Mesendoderm (in vitro differentiated cells): ENCODE measurements at regions not wholly inside any gene's neighbourhood (a gene's known extent, or its start where the extent isn't known, plus 50 kb on each side); places are given as distances from the start of the nearest gene placed in this dataset.

Experiments
- DNase-seq: peaks from one replicate; pipeline ENCODE4 v3.0.0; 2013
- H2AK5ac ChIP-seq: 2 replicates; pipeline ENCODE4 v1.6.1; 2013; ENCODE audit warnings: low read length, inconsistent platforms
- H2BK120ac ChIP-seq: 2 replicates; pipeline ENCODE4 v1.6.1; 2013; ENCODE audit warnings: low read depth, mild to moderate bottlenecking, low read length, moderate library complexity, mixed read lengths
- H2BK15ac ChIP-seq: replicated peaks from 2 replicates; pipeline ENCODE4 v1.6.1; 2013; ENCODE audit warnings: low read depth, mild to moderate bottlenecking, moderate library complexity
- H2BK5ac ChIP-seq: 2 replicates; pipeline ENCODE4 v1.6.1; 2013; ENCODE audit warnings: low read length, inconsistent platforms
- H3K18ac ChIP-seq: 2 replicates; pipeline ENCODE4 v1.6.1; 2013; ENCODE audit warnings: mild to moderate bottlenecking, low read length, mixed read lengths
- H3K23ac ChIP-seq: one replicate; pipeline ENCODE4 v1.6.1; 2013; ENCODE audit warnings: low read length
- H3K27ac ChIP-seq: 2 replicates; pipeline ENCODE4 v1.5.1; 2013; ENCODE audit warnings: low read depth, mild to moderate bottlenecking, inconsistent platforms, low read length, moderate library complexity
- H3K27me3 ChIP-seq: 2 replicates; pipeline ENCODE4 v1.6.1; 2013; ENCODE audit warnings: low read length, control low read depth, mild to moderate bottlenecking, inconsistent platforms; ENCODE audit not compliant: insufficient read depth, poor library complexity
- H3K36me3 ChIP-seq: 2 replicates; pipeline ENCODE4 v1.6.1; 2013; ENCODE audit warnings: low read length, inconsistent platforms; ENCODE audit not compliant: control insufficient read depth, insufficient read depth
- H3K4ac ChIP-seq: one replicate; pipeline ENCODE4 v1.6.1; 2013; ENCODE audit warnings: low read depth, mild to moderate bottlenecking, low read length, moderate library complexity
- H3K4me1 ChIP-seq: 2 replicates; pipeline ENCODE4 v1.6.1; 2013; ENCODE audit warnings: low read depth, low read length, inconsistent platforms; ENCODE audit not compliant: control insufficient read depth
- H3K4me2 ChIP-seq: 2 replicates; pipeline ENCODE4 v1.6.1; 2013; ENCODE audit warnings: low read length
- H3K4me3 ChIP-seq: 2 replicates; pipeline ENCODE4 v1.5.1; 2013; ENCODE audit warnings: mild to moderate bottlenecking, low read length
- H3K56ac ChIP-seq: one replicate; pipeline ENCODE4 v1.6.1; 2013; ENCODE audit warnings: low read length
- H3K79me1 ChIP-seq: 2 replicates; pipeline ENCODE4 v1.6.1; 2013; ENCODE audit warnings: low read length, inconsistent platforms
- H3K79me2 ChIP-seq: 2 replicates; pipeline ENCODE4 v1.6.1; 2013; ENCODE audit warnings: mild to moderate bottlenecking, low read length; ENCODE audit not compliant: control insufficient read depth, insufficient read depth
- H3K9ac ChIP-seq: 2 replicates; pipeline ENCODE4 v1.6.1; 2013; ENCODE audit warnings: low read length, inconsistent platforms
- H4K5ac ChIP-seq: one replicate; pipeline ENCODE4 v1.6.1; 2013; ENCODE audit warnings: low read length
- H4K8ac ChIP-seq: one replicate; pipeline ENCODE4 v1.6.1; 2013; ENCODE audit warnings: low read depth, mild to moderate bottlenecking, control low read depth, low read length, moderate library complexity
- WGBS: extraction: QIAGEN DNeasy Blood & Tissue Kit; methylation state at CpG from one replicate; pipeline ENCODE4 v1.1.7; 2013; ENCODE audit warnings: low lambda C conversion rate, missing lambda C conversion rate; ENCODE audit not compliant: insufficient coverage; ENCODE audit errors: extremely low coverage; 5-methylcytosine and 5-hydroxymethylcytosine counted together

- Histone ChIP-seq H3K4me2 (no peak overlapping the region), H2BK15ac (no peak overlapping the region), H2BK120ac (no peak overlapping the region), H3K9ac (no peak overlapping the region), H3K4me3 (no peak overlapping the region), H3K27me3 (no peaks in the 10 kb centered on the region), H3K4ac (no peak overlapping the region), H2BK5ac (no peak overlapping the region), H3K79me2 (no peaks in the 10 kb centered on the region), H3K4me1 (no peaks in the 10 kb centered on the region), H2AK5ac (no peak overlapping the region), H3K18ac (no peak overlapping the region), H4K5ac (no peak overlapping the region), H3K56ac (no peak overlapping the region), H3K36me3 (no peaks in the 10 kb centered on the region), H3K27ac (no peak overlapping the region), H3K79me1 (no peaks in the 10 kb centered on the region), H3K23ac (no peak overlapping the region), H4K8ac (no peak overlapping the region)
- no CpG with 5 or more reads among the region's 2 CpGs for WGBS
- no peak for DNase-seq
Measured at GRCh38 chr13:91166714-91167511, 180.6 kb upstream of the MIR17HG start.

GRCh38 chr13:91167706-91168385 is 179.6 kb upstream of the MIR17HG start:
- WGBS, result no CpG with 5 or more reads among the region's 4 CpGs
- H3K36me3 ChIP-seq, result no peaks in the 10 kb centered on the region

GRCh38 chr13:91168386-91168711 is 179.1 kb upstream of the MIR17HG start:
- Histone ChIP-seq H3K36me3 (no peaks in the 10 kb centered on the region), H2BK120ac (no peak overlapping the region), H3K79me2 (no peaks in the 10 kb centered on the region), H3K9ac (no peak overlapping the region), H3K4me1 (no peaks in the 10 kb centered on the region), H3K4ac (no peak overlapping the region), H4K5ac (no peak overlapping the region), H3K18ac (no peak overlapping the region), H3K4me3 (no peak overlapping the region), H3K56ac (no peak overlapping the region), H2BK5ac (no peak overlapping the region), H3K23ac (no peak overlapping the region), H3K27ac (no peak overlapping the region), H3K4me2 (no peak overlapping the region), H3K79me1 (no peaks in the 10 kb centered on the region), H3K27me3 (no peaks in the 10 kb centered on the region), H2BK15ac (no peak overlapping the region), H4K8ac (no peak overlapping the region), H2AK5ac (no peak overlapping the region)
- WGBS, result no CpG with 5 or more reads among the region's 4 CpGs
- DNase-seq, result no peak

More at GRCh38 chr13:91167706-91168385, 179.6 kb upstream of the MIR17HG start:
- Histone ChIP-seq H3K27me3 (no peaks in the 10 kb centered on the region), H3K23ac (no peak overlapping the region), H3K56ac (no peak overlapping the region), H3K27ac (no peak overlapping the region), H3K79me1 (no peaks in the 10 kb centered on the region), H3K79me2 (no peaks in the 10 kb centered on the region), H4K8ac (no peak overlapping the region), H2AK5ac (no peak overlapping the region), H2BK15ac (no peak overlapping the region), H3K4me2 (no peak overlapping the region), H3K4ac (no peak overlapping the region), H2BK120ac (no peak overlapping the region), H2BK5ac (no peak overlapping the region), H4K5ac (no peak overlapping the region), H3K9ac (no peak overlapping the region), H3K4me3 (no peak overlapping the region), H3K4me1 (no peaks in the 10 kb centered on the region), H3K18ac (no peak overlapping the region)
- no peak for DNase-seq

GRCh38 chr13:91169321-91170050 is 178.0 kb upstream of the MIR17HG start:
- H3K27me3 ChIP-seq, result no peaks in the 10 kb centered on the region
- H3K18ac ChIP-seq, result no peak overlapping the region
- no peak overlapping the region for H4K8ac ChIP-seq
- WGBS, result no CpG with 5 or more reads among the region's 5 CpGs
- no peaks in the 10 kb centered on the region for H3K4me1 ChIP-seq
- no peak overlapping the region for H2AK5ac ChIP-seq
- H2BK5ac ChIP-seq, result no peak overlapping the region
- no peak overlapping the region for H3K4ac ChIP-seq
- H3K36me3 ChIP-seq, result no peaks in the 10 kb centered on the region
- H3K4me3 ChIP-seq, result no peak overlapping the region
- no peaks in the 10 kb centered on the region for H3K79me2 ChIP-seq
- H4K5ac ChIP-seq, result no peak overlapping the region
- H2BK120ac ChIP-seq, result no peak overlapping the region
- H3K56ac ChIP-seq, result no peak overlapping the region
- no peak overlapping the region for H2BK15ac ChIP-seq
- no peak overlapping the region for H3K4me2 ChIP-seq
- no peaks in the 10 kb centered on the region for H3K79me1 ChIP-seq
- no peak overlapping the region for H3K9ac ChIP-seq
- H3K27ac ChIP-seq, result no peak overlapping the region
- H3K23ac ChIP-seq, result no peak overlapping the region
- DNase-seq, result no peak

GRCh38 chr13:91172160-91172559 is 175.3 kb upstream of the MIR17HG start:
- Histone ChIP-seq H2BK5ac (no peak overlapping the region), H2BK120ac (no peak overlapping the region), H3K4me1 (no peaks in the 10 kb centered on the region), H3K79me1 (no peaks in the 10 kb centered on the region), H4K5ac (no peak overlapping the region), H4K8ac (no peak overlapping the region), H2AK5ac (no peak overlapping the region), H3K27ac (no peak overlapping the region), H3K79me2 (no peaks in the 10 kb centered on the region), H3K4me2 (no peak overlapping the region), H3K23ac (no peak overlapping the region), H3K18ac (no peak overlapping the region), H3K56ac (no peak overlapping the region), H2BK15ac (no peak overlapping the region), H3K4me3 (no peak overlapping the region), H3K36me3 (no peaks in the 10 kb centered on the region), H3K9ac (no peak overlapping the region), H3K4ac (no peak overlapping the region), H3K27me3 (no peaks in the 10 kb centered on the region)
- 100% methylated on average over 2 of the region's 4 CpGs for WGBS
- no peak for DNase-seq
